NCI-H2107 (cell line): ENCODE measurements at regions not wholly inside any gene's neighbourhood (a gene's known extent, or its start where the extent isn't known, plus 50 kb on each side); places are given as distances from the start of the nearest gene placed in this dataset.
"Not testable (repeated sequence)": the region's sequence is repeated elsewhere in the genome, so short reads cannot be mapped to it uniquely, and the experiment has no call there.

Experiments used
- DNase-seq: peaks from one replicate; lab custom pipeline; 2025; lab: John Stamatoyannopoulos, UW

GRCh38 chr16:51977506-51977905 is 569.4 kb downstream of the TOX3 start:
- DNase-seq, result not testable (repeated sequence)

GRCh38 chr16:51971184-51971583 is 575.8 kb downstream of the TOX3 start:
- no peak for DNase-seq

DNA sequence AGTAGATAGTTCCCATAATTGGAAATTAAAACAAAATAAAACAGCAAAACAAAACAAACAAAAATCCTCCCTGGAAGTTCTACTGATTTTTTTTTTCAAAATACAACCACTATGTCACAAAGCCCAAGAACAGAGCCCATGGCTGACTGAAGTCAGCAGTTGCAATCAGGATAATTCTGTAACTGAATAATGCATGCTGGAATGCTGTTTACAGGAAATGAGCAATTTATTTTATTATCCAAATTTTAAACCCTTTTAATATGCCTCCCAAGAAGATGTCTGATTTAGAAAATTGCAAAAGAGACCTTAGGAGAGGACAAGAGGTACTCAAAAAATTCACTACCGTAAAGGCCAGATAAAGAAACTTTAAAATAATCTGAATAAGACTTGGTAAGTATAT is 578.2 kb downstream of the TOX3 start:
- no peak for DNase-seq

DNA sequence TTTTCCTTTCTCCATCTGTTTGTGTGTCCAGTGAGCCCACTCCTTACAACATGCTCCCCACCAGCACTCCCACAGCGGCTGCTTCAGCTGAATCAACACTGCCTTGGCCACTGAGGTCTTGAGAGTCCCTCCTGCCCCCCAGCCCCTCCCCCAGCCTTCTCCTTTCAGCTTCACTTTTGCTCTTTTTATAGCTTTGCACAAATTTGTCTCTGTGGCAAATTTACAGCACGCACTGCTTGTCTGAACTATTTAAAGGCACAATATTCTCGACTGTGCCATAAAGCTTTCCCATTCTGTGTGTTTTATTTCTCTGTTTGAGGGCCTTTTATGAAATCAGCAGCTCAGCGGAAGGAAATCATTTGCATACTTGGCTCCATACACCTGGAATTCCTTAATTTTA is 579.3 kb downstream of the TOX3 start:
- DNase-seq, result no peak

DNA sequence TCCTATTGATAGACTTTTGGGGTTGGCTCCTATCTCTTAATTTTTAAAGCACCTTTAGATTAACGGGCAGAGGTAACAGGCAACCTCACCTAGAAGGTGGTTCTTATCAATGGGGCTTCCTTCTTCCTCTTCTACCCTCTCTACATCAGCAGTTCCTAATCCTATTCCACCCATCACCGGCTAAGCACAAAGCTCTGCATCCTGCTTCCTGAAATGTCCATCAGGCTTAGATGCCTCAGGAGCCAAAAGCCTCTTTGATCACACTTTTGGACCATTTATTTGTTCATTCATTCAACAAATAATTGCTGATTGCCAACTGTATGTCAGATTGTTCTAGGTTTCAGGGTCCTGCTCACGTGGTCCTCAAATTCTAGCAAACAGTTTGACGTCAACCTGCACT is 586.0 kb downstream of the TOX3 start:
- DNase-seq, result no peak

DNA sequence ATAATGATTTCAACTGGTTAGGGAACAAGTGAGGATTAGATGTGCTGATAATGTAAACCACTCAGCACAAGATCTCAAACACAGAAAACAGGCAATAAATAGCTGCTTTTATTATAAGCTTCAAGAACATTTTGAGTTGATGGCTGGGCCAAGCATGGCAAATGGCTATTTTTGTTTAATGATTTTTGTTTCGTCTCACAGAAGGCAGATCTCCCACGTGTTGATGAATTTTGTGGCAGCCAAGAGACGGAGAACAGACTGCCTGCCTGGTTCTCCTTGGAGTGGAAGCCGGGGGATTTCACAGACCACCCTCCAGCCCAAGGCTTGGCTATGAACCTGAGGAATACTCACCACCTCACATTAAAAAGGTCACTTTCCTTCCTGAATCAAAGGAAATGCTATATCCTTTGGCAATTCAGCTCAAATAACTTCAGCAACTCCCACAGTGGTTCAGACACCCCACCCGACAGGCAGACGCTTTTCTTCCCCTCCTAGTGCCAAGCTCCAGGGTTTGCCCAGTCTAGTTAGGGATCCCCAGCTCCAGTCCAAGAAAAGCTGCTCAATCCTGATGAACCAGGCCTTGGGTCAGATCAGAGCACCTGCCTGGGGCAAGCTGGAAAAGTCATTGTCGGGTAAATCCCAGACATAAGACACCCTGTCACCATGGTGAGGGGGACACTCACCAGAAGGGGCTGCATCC is 593.5 kb downstream of the TOX3 start:
- no peak for DNase-seq

GRCh38 chr16:51952500-51952899 is 594.4 kb downstream of the TOX3 start:
- no peak for DNase-seq

GRCh38 chr16:51951668-51952298 is 595.2 kb downstream of the TOX3 start:
- no peak for DNase-seq

GRCh38 chr16:51950118-51950780 is 596.7 kb downstream of the TOX3 start:
- no peak for DNase-seq

DNA sequence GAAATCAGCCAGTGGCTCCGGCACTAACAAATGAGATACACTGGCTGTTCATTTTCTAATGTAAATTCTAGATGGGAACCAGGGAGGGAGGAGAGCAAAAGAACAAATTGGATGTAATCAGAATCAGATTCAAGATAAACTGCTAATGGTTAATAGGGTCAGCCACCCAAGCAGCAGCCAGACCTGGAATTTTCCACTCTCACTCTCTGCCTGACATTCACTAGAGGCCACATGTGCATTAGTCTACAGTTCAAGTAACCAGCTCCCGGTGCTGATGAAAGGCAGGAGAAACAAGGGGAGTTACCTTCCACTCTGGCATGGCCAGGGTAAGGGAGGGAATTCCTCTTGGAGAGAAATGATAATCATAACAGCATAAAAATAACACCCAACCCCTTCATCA is 597.7 kb downstream of the TOX3 start:
- DNase-seq, result no peak

DNA sequence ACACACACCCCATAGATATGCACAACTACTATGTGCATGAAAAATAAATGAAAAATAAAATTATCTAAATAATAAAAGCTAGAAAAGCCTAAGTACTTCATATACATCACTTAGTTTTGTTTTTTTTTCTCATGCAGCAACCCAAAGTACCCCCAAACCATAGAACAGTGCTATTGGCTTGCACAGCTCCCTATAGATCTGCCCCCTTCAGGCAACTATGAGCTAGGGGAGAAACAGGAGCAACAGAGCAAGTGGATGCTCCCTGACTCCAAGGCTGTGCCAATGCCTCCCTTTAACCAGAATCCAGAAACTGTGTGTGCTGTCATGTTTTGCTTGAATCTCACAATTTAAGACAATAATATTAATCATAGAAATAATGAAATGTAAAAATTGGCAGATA is 605.5 kb downstream of the TOX3 start:
- no peak for DNase-seq

DNA sequence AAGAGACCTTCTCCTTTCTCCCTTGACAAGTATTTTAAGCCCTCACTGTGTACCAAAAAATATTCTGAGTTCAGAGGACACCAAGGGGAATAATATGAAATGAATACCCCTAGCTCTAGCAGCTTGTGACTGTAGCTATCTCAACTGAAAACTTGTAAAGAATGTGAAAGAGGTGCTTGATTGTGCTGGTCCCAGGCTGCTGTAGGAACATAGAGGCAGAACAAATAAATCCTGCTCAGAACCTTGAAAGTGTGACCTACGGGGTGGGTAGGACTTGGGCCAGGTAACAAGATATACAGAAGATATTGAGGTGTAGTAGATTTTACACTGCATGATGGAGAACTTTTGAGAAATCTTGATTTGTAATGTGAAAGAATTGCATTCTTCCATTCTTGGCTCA is 606.8 kb downstream of the TOX3 start:
- DNase-seq, result no peak

DNA sequence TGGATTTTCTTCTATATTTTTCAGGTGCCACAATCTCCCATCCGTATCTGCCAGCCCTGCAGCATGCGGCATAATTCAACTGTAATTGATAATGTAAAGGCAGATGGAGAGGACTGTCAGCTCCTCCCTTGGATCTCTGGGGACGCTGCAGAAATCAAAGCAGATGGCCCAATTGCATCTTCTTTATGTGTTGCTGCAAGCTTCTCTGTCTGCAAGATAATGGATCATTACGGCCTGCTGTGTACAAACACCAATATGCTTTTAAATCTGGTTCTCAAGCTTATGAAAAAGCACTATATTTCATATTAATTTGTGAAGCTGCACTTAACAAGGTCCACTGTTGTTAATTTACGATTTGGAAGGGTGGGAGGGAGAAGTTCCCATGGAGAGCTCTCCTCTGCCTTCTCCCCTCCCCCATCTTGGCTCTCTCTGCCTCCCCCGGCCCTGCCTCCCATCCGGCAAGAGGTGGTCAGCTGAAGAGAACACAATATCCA is 607.5 kb downstream of the TOX3 start:
- DNase-seq, result no peak

- no peak for DNase-seq
These were observed 608.1 kb downstream of the TOX3 start for GRCh38 chr16:51938861-51939260.

- no peak for DNase-seq
These were observed 609.2 kb downstream of the TOX3 start for GRCh38 chr16:51937771-51938170.

- DNase-seq, result no peak
These were observed 610.1 kb downstream of the TOX3 start for GRCh38 chr16:51936846-51937245.

DNA sequence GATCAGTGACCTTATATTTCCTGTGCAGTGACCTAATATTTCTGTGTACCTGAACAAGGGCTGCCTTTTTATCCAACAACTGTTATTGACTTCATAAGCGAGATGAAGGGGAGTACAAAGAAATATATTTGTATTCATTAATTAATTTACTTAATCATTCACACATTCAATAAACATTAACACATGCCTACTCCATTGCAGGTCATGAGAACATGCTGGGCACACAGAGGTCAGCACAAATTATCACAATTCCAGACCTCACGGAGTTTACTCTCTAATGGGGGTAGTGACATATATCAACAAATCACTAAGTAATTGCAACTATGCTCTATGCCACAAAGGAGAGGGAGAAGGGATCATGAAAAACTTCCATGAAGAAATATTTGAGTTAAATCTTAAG is 614.6 kb downstream of the TOX3 start:
- no peak for DNase-seq

DNA sequence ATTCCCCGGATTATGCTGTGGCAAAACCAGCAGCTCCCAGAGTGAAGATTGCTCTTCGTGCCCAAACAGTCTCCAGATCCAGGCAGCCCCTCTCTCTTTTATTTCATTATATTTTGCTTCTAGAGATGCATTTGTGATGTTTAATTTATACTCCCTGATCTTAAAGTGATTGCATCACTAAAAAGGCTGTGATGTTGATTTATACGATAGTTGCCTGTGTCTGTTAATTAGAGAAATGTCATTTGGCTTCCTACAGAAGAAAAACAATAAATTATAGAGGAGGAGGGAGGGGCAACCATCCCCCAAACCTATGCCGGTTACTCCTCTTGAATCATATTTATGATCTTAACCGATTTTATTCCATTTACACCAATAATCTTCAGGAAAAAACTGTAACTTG is 615.3 kb downstream of the TOX3 start:
- no peak for DNase-seq

DNA sequence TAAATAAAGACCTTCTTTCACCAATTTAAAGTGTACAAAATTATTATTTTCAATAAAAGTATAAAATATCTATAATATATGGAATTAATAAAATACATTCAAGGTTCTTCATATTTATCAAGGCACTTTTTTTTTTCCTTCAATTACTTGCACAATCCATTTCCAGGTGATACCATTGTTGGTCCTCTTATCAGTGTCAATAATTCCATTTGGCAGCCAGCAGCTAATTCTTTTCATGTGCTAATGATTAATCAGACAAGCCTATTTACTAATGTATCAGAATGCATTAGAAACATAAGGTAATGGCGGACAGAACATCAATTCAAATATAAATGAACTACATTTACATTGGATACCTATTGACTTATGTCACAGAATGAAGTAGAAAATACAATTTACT is 622.2 kb downstream of the TOX3 start:
- DNase-seq, result no peak

- no peak for DNase-seq
These were observed 624.5 kb downstream of the TOX3 start for GRCh38 chr16:51922476-51922875.

- no peak for DNase-seq
These were observed 627.2 kb downstream of the TOX3 start for GRCh38 chr16:51919736-51920135.

- DNase-seq, result no peak
These were observed 630.1 kb downstream of the TOX3 start for GRCh38 chr16:51916814-51917213.

GRCh38 chr16:51916231-51916630 is 630.7 kb downstream of the TOX3 start:
- DNase-seq, result no peak
